Kidney (tissue), 13 donors: ENCODE measurements at regions not wholly inside any gene's neighbourhood (a gene's known extent, or its start where the extent isn't known, plus 50 kb on each side); places are given as distances from the start of the nearest gene placed in this dataset.

Source experiments
- DNase-seq, 5 donors: peaks; one replicate each; pipeline ENCODE4 v3.0.0-alpha.2; 2013 to 2020
- FAIRE-seq: peaks from 2 replicates; lab custom pipeline; 2012; peaks lifted over from hg19 to GRCh38; lab: Jason Lieb, UNC
- H3K27ac ChIP-seq, 2 donors: one replicate each; pipeline ENCODE4 v1.7.0; 2013; ENCODE audit warnings: low read depth in 2 of 2, low read length in 2 of 2, inconsistent platforms in 1 of 2
- H3K27me3 ChIP-seq: one replicate; pipeline ENCODE4 v1.7.1; 2013; ENCODE audit warnings: low read length, inconsistent platforms; ENCODE audit not compliant: control insufficient read depth, insufficient read depth
- H3K36me3 ChIP-seq, 3 donors: one replicate each; pipeline versions ENCODE4 v1.7.0 to v1.7.1; 2013; ENCODE audit warnings: low read length in 3 of 3, control low read depth in 1 of 3, inconsistent platforms in 1 of 3; ENCODE audit not compliant: insufficient read depth in 3 of 3, control insufficient read depth in 2 of 3
- H3K4me1 ChIP-seq, 3 donors: one replicate each; pipeline versions ENCODE4 v1.7.0 to v1.7.1; 2013; ENCODE audit warnings: low read length in 3 of 3, inconsistent platforms in 1 of 3, low read depth in 1 of 3; ENCODE audit not compliant: control insufficient read depth in 2 of 3, insufficient read depth in 2 of 3
- H3K4me3 ChIP-seq, 3 donors: one replicate each; pipeline versions ENCODE4 v1.7.0 to v1.8.1; 2013; ENCODE audit warnings: low read length in 3 of 3, control low read depth in 1 of 3, inconsistent platforms in 1 of 3
- H3K9ac ChIP-seq, 3 donors: one replicate each; pipeline versions ENCODE4 v1.7.0 to v1.7.1; 2013; ENCODE audit warnings: low read length in 3 of 3, control low read depth in 1 of 3, inconsistent platforms in 1 of 3
- H3K9me3 ChIP-seq, 3 donors: one replicate each; pipeline versions ENCODE4 v1.7.0 to v1.7.1; 2013; ENCODE audit warnings: low read length in 3 of 3, control low read depth in 1 of 3, inconsistent platforms in 1 of 3; ENCODE audit not compliant: control insufficient read depth in 2 of 3, insufficient read depth in 1 of 3
- intact Hi-C: fragments of 100-400 bp; cut with DNase I; formaldehyde crosslinking; loops from one replicate; pipeline ENCODE4 v1.11.1; 2022
- TF ChIP-seq, protein P1 (sequence below): IDR thresholded peaks from 3 replicates; pipeline ENCODE4 v1.5.1; 2012; ENCODE audit warnings: mild to moderate bottlenecking, moderate library complexity, borderline replicate concordance; ENCODE audit not compliant: insufficient read depth; ENCODE audit errors: extremely low read depth
- donor health status: control.
- donor health status: control.
- donor health status: control.
- donor health status: control.
- donor health status: control.
- donor health status: DM: yes; HTN: yes; CAD: no.
- donor health status: Normal renal cell carcinoma (clear cell type).

DNA sequence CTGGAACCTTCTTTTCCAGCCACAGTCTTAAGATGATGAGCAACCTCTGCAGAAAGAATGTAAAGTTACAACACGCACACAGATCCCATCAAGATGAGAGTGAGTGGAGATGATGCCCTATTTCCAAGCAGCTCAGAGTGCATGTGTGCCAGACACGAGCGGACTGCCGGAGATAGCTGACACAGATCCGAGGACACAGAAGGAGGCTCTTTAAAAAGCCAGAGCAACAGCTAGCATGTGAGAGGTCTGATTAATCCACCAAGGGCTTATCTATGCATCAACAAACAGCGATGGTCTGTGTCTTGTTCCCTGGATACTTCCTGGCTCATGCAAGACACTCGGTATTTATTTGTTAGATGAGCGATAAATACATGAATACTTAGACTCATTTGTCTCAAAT, 128.6 kb upstream of the DLG1 start:
- no peak overlapping the region for H3K27ac ChIP-seq
- intact Hi-C loops, result no loop called here

DNA sequence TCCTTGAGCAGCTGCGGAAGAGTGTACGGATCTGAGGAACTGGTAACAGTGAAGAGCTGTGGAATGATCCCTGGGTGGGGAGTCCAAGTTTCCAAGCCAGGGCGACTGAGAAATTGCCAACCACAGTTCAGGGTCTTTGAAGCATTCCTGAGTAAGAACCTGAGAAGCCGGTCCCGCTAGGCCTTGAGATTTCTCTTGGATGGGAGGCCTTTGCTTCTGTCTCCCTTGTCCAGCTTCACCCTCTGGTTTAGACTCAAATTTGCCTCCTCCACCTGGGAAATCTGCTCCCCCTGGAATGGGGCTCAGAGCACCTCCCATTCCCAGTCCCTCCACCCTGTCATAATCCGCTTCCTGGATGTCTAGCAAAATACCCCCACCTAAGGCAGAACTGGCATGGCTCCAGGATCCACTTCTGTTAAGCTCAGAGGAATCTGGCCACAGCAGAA, 127.7 kb upstream of the DLG1 start:
- no peaks in the 10 kb centered on the region for H3K36me3 ChIP-seq
- intact Hi-C loops, result no loop called here
- H3K27me3 ChIP-seq, result no peaks in the 10 kb centered on the region
- no peak for FAIRE-seq
- peak in 1 of 5 donors; percentile 41 for DNase-seq
- TF ChIP-seq, protein P1, sequence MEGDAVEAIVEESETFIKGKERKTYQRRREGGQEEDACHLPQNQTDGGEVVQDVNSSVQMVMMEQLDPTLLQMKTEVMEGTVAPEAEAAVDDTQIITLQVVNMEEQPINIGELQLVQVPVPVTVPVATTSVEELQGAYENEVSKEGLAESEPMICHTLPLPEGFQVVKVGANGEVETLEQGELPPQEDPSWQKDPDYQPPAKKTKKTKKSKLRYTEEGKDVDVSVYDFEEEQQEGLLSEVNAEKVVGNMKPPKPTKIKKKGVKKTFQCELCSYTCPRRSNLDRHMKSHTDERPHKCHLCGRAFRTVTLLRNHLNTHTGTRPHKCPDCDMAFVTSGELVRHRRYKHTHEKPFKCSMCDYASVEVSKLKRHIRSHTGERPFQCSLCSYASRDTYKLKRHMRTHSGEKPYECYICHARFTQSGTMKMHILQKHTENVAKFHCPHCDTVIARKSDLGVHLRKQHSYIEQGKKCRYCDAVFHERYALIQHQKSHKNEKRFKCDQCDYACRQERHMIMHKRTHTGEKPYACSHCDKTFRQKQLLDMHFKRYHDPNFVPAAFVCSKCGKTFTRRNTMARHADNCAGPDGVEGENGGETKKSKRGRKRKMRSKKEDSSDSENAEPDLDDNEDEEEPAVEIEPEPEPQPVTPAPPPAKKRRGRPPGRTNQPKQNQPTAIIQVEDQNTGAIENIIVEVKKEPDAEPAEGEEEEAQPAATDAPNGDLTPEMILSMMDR, result no peak
- H3K9ac ChIP-seq, result no peak overlapping the region
- H3K4me3 ChIP-seq, result no peak overlapping the region
- no peak overlapping the region for H3K27ac ChIP-seq
- H3K4me1 ChIP-seq, result peaks cover 0 to 11% (median 2%) of the 10 kb centered on the region in 3 donors
- no peaks in the 10 kb centered on the region for H3K9me3 ChIP-seq

More for the DNA sequence above, 128.6 kb upstream of the DLG1 start:
- no peak for DNase-seq
- FAIRE-seq, result no peak
- Histone ChIP-seq H3K9me3 (no peaks in the 10 kb centered on the region), H3K4me3 (no peak overlapping the region), H3K9ac (no peak overlapping the region), H3K36me3 (no peaks in the 10 kb centered on the region), H3K27me3 (no peaks in the 10 kb centered on the region), H3K4me1 (peaks cover 0 to 11% (median 2%) of the 10 kb centered on the region in 3 donors)
- TF ChIP-seq, protein P1, result no peak

DNA sequence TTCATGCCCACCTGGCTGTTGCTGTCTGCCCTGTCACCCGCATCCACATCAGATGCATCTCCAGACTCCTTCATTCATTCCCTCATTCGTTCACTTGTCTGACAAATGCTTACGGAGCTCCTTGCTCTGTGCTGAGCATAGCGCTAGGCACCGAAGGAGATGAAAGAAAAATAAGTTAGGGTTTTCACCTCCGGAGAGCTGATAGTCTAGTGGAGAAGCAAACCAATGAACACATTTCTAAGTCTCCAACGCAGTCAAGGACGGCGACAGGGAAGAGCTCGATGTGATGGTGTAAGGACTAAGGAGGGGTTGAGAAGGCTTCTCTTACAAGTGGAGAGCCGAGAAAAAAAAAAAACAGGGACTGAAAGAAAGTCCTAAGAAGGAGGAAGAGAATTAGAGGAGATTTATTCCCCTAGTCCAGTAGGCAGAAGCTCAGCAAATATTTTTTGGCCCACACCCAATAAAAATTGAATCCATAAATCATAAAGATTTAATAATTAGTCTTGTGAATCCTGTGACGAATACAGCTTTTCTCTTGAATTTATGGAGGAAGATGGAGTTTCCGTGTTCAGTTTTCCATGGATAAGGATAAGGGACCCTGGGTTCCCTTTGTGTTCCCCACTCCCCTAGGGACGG, 127.2 kb upstream of the DLG1 start:
- Histone ChIP-seq H3K9ac (no peak overlapping the region), H3K36me3 (no peaks in the 10 kb centered on the region), H3K4me1 (peaks cover 0 to 11% (median 2%) of the 10 kb centered on the region in 3 donors), H3K27me3 (no peaks in the 10 kb centered on the region), H3K4me3 (no peak overlapping the region), H3K9me3 (no peaks in the 10 kb centered on the region), H3K27ac (no peak overlapping the region)
- FAIRE-seq (no peak), DNase-seq (no peak)
- TF ChIP-seq, protein P1, result no peak
- intact Hi-C loops, result no loop called here
